ENCODE measurements at regions not wholly inside any gene's neighbourhood (a gene's known extent, or its start where the extent isn't known, plus 50 kb on each side); places are given as distances from the start of the nearest gene placed in this dataset.

DNA sequence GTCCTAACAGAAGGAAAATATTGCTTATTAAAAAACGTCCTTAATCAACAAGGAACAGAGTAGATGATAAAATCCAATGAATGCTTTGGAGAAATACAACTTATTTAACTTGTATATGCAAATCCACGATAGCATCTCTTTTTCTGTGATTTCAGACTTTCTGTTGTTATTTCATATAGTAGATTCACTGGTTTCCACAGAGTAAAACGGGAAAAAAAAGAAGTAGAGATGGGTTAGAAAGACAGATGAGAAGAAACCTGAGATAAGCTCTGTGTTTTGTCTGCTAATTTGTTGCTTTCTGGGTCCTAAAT, 447.7 kb downstream of the RERGL start:
- no peak overlapping the region for H3K4me3 ChIP-seq (ENCODE audit: low read depth, low read length)
- TF ChIP-seq, protein P1, sequence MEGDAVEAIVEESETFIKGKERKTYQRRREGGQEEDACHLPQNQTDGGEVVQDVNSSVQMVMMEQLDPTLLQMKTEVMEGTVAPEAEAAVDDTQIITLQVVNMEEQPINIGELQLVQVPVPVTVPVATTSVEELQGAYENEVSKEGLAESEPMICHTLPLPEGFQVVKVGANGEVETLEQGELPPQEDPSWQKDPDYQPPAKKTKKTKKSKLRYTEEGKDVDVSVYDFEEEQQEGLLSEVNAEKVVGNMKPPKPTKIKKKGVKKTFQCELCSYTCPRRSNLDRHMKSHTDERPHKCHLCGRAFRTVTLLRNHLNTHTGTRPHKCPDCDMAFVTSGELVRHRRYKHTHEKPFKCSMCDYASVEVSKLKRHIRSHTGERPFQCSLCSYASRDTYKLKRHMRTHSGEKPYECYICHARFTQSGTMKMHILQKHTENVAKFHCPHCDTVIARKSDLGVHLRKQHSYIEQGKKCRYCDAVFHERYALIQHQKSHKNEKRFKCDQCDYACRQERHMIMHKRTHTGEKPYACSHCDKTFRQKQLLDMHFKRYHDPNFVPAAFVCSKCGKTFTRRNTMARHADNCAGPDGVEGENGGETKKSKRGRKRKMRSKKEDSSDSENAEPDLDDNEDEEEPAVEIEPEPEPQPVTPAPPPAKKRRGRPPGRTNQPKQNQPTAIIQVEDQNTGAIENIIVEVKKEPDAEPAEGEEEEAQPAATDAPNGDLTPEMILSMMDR (IDR thresholded peaks at IDR 0.05; ENCODE audit: insufficient read depth, low read depth, low read length), result no peak
- no peak for DNase-seq (ENCODE audit: low read depth)

DNA sequence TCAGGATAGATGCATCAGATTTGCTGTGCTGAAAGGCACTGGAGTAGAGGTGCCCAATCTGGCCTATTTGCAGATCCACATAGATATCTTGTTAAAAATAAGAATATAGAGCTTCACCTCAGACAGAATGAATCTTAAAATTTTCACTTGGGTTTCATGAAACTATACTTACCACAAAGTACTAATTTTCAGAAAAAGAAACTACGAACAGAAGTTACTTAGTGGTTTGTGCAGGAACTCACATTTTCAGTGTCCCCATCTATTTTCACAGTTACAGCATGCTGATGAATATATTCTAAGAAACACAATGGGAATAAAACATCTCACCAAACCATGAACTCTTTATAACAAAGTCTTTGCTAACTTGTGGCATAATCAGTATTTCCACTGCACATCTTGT, 449.4 kb downstream of the RERGL start:
- DNase-seq (ENCODE audit: low read depth), result no peak
- no peak overlapping the region for H3K4me3 ChIP-seq (ENCODE audit: low read depth, low read length)
- TF ChIP-seq, protein P1 (IDR thresholded peaks at IDR 0.05; ENCODE audit: insufficient read depth, low read depth, low read length), result no peak

DNA sequence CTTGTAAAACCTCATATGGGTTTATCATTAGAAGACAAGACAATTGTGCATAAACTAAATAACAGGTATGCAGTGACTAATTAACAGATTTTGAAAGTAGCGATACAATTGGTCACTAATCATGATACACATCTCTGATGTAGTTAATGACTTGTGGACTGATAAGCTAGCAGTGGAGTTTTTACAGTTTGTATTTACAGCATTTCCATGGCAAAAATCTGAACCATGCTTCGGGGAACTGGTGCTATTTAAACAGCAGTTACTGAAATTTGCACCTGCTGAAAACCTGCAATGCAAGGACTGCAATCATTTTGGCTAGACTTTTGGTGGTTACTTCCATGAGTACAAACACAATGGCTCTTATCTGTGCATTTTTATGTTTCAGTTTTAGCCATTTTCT, 471.2 kb downstream of the RERGL start:
- no peak overlapping the region for H3K4me3 ChIP-seq (ENCODE audit: low read depth, low read length)
- DNase-seq (ENCODE audit: low read depth), result no peak
- TF ChIP-seq, protein P1 (IDR thresholded peaks at IDR 0.05; ENCODE audit: insufficient read depth, low read depth, low read length), result no peak

DNA sequence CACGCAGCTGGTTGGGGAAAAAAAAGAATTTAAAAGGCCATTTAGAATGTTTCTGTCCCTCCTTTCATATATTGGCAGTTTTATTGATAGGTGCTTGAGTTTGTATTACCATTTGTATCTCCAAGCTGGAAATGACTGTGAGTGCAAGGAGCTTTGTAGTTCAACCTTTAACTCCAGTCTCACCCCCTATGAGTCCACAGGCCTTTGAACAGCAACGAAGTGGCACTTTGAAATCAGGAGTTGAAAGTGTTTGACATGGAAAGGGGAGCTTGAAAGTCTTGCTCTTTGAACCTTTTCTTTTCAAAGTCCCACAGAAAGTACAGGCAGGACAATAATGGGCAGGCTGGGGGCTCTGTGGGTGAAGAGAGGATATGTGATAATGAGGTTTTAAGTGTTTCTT, 480.3 kb downstream of the RERGL start:
- H3K4me3 ChIP-seq (ENCODE audit: low read depth, low read length), result no peak overlapping the region
- TF ChIP-seq, protein P1 (IDR thresholded peaks at IDR 0.05; ENCODE audit: insufficient read depth, low read depth, low read length), result no peak
- DNase-seq (ENCODE audit: low read depth), result no peak

DNA sequence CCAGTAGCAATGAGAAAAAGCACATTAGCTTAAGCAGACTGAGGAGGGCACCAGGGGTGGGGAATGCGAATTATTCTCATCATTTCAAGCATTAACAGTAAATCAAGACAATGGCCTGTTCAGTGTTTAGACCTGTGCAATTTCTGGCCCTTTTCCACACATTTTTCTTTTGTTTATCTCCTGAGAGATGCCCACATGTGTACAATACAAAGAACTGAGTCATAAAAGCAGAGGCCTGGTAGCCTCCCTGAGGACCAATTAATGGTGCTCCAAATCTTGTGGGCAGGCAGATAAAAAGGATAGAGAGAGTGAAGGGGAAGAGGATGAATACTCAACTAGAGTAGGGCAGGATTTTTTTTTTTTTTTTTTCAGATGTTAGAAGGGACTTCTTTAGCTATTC, 480.8 kb downstream of the RERGL start:
- TF ChIP-seq, protein P1 (IDR thresholded peaks at IDR 0.05; ENCODE audit: insufficient read depth, low read depth, low read length), result no peak
- DNase-seq (ENCODE audit: low read depth), result no peak
- no peak overlapping the region for H3K4me3 ChIP-seq (ENCODE audit: low read depth, low read length)

DNA sequence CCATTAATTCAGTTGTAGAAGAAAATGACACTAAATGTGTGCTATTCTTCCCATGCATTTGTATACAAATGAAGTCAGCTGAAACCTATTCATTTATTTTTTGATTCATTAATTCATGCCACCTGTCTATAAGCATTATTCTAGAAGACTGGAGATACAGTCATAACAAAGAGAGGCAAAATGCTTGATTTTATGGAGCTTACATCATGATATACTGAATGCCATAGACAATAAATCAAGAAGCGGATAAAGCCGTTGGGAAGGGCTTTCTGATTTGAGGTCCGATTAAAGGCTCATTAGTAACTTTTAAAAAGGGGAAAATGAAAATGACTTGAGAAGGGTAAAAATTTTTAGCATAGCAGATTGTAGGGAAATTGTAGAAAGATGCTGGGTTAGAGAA, 494.9 kb downstream of the RERGL start:
- no peak overlapping the region for H3K4me3 ChIP-seq (ENCODE audit: low read depth, low read length)
- no peak for DNase-seq (ENCODE audit: low read depth)
- TF ChIP-seq, protein P1 (IDR thresholded peaks at IDR 0.05; ENCODE audit: insufficient read depth, low read depth, low read length), result no peak

DNA sequence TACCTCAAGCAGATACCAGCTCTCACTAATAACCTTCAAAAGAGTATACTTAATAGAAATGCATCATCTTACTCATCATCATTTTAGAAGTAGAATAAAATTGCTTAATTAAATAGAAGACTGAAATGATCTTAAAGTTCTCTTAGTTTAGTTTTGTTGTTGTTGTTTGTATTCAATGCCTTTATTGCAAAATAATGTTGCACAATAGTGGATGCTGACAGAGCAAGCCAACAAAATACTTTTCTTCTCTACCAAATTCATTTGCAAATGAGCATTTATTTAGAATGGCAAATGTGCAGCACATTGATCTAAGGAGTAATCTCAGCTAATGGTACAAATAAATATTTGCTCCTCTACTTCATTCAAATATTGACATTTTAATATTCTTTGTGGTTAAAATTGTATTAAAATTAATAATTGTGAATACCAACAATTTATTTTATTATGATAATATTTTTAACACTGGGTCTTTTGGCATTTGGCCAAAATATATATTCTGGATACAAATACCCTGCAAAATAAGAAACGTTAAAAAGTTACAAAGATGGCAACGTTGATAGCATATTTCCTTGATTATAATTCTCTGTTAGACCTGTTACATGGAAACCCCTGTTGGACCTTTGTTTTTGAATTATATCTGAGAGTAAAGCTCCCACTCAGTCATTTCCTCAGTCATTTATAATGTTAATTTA, 496.1 kb downstream of the RERGL start:
- TF ChIP-seq, protein P1 (IDR thresholded peaks at IDR 0.05; ENCODE audit: insufficient read depth, low read depth, low read length), result no peak

More for the DNA sequence above, 496.1 kb downstream of the RERGL start:
- no peak for DNase-seq (ENCODE audit: low read depth)
- H3K4me3 ChIP-seq (ENCODE audit: low read depth, low read length), result no peak overlapping the region

All from fibroblast of villous mesenchyme (primary cell).